ENCODE measurements at regions not wholly inside any gene's neighbourhood (a gene's known extent, or its start where the extent isn't known, plus 50 kb on each side); places are given as distances from the start of the nearest gene placed in this dataset.

DNA sequence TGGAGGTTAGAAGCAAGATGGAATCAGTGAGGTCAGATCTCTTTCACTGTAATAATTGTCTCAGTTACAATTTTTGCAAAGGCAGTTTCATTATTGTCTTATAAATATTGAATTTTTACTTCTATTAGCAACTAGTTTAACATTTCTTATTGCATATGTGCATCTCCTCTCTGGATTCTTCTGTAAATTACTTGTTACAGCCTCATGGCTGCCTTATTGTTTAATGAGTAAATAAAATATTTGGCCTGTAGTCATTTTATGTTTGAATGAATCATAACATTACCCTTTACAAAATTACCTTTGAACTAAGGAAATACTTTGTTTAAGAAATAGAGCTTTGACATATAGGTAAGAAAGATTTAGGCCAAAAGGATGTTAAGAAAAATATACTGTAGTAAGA, 212.4 kb downstream of the SLITRK6 start:
- TF ChIP-seq POLR2A (IDR thresholded peaks at IDR 0.05; ENCODE audit: low read depth, low read length), result no peak
- no peak for TF ChIP-seq CTCF (conservative IDR thresholded peaks at IDR 0.05; ENCODE audit: low read depth, low read length)
- no peak for TF ChIP-seq USF2 (IDR thresholded peaks at IDR 0.05; ENCODE audit: low read depth, low read length)
- no peak for TF ChIP-seq SMC3 (IDR thresholded peaks at IDR 0.05; ENCODE audit: low read depth, low read length)
- no peak for TF ChIP-seq FOS (IDR thresholded peaks at IDR 0.05; ENCODE audit: low read depth, low read length)
- no peak for TF ChIP-seq RFX5 (IDR thresholded peaks at IDR 0.05; ENCODE audit: low read depth, low read length)
- no peak for TF ChIP-seq CEBPB (IDR thresholded peaks at IDR 0.05; ENCODE audit: low read depth, low read length)

Data from IMR-90 (cell line).